ENCODE measurements at regions not wholly inside any gene's neighbourhood (a gene's known extent, or its start where the extent isn't known, plus 50 kb on each side); places are given as distances from the start of the nearest gene placed in this dataset.
"Not testable (repeated sequence)": the region's sequence is repeated elsewhere in the genome, so short reads cannot be mapped to it uniquely, and the experiment has no call there.

DNA sequence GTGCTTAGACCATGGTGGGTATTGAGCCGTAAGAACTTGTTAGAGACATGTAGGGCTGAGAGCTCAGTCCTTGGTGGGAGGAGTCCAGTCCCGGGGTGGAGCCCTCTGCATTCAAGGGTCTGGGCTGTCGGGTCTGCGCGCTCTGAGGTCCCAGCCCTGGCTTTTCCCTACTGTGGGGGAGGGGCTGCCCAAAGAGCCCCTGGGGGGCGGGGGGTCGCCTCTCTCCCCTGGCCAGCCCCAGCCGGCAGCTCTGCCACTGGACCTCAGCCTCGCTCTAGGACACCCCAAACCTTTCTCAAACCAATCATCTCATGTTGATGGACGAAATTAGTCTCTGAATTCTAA lies 1006.4 kb downstream of the BRD1 start:
- no peaks in the 10 kb centered on the region for H3K4me1 Mint-ChIP-seq (ENCODE audit: low read depth)
- TF ChIP-seq, protein P1, sequence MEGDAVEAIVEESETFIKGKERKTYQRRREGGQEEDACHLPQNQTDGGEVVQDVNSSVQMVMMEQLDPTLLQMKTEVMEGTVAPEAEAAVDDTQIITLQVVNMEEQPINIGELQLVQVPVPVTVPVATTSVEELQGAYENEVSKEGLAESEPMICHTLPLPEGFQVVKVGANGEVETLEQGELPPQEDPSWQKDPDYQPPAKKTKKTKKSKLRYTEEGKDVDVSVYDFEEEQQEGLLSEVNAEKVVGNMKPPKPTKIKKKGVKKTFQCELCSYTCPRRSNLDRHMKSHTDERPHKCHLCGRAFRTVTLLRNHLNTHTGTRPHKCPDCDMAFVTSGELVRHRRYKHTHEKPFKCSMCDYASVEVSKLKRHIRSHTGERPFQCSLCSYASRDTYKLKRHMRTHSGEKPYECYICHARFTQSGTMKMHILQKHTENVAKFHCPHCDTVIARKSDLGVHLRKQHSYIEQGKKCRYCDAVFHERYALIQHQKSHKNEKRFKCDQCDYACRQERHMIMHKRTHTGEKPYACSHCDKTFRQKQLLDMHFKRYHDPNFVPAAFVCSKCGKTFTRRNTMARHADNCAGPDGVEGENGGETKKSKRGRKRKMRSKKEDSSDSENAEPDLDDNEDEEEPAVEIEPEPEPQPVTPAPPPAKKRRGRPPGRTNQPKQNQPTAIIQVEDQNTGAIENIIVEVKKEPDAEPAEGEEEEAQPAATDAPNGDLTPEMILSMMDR (IDR thresholded peaks at IDR 0.05), result no peak
- no peak overlapping the region for H3K27ac Mint-ChIP-seq
- H3K36me3 Mint-ChIP-seq (ENCODE audit: low read depth), result peaks cover 26% of the 10 kb centered on the region
- H3K4me3 Mint-ChIP-seq, result no peak overlapping the region
- no peaks in the 10 kb centered on the region; the same call in 1 of the 2 replicates for H3K27me3 Mint-ChIP-seq (ENCODE audit: insufficient read depth)
- peaks cover 81% of the 10 kb centered on the region for H3K9me3 Mint-ChIP-seq
- DNase-seq, result no peak

DNA sequence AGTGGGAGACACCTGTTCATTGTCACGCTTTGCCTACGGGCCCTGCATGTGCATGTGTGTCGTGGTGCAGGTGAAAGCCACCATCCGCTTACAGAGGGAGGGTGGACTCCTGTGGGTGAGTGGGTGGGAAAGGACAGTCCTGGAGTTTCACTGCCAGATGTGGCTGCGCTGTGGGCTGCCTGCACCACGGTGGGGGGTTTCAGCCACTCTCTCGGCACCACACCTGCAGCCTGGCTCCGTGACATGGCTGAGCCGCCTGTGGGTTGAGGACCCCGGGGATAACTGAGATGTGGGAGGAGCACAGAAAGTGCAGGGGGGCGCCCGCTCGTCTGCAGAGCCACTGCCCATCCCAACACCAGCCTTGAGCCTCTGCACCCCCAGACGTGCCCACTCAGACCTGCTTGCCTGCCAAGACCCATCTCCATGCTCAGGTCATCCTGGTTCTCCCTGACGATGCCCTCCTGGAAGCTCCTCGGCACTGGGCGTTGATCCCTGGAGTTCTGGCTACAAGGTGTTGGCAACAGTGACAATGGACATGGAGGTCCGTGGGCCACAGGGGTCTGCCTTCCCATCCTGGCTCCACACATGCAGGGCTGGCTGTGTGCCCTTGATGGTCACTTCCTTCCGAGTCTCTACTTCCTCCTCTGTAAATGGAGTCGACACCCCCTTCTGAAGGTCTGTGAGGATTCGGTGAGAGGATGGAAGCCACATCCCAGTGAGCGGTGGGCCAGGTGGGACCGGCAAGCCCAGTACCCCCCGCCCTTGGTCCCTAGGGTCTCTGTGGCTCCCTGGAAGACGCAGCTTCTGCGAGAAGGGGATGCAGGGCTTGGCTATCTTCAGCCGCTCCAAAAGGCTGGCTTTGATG lies 1007.0 kb downstream of the BRD1 start:
- Mint-ChIP-seq H3K36me3 (ENCODE audit: low read depth) (peaks cover 26% of the 10 kb centered on the region), H3K4me1 (ENCODE audit: low read depth) (no peaks in the 10 kb centered on the region), H3K27me3 (ENCODE audit: insufficient read depth) (no peaks in the 10 kb centered on the region; the same call in 1 of the 2 replicates), H3K27ac (no peak overlapping the region), H3K9me3 (peaks cover 81% of the 10 kb centered on the region), H3K4me3 (no peak overlapping the region)
- DNase-seq, result no peak
- TF ChIP-seq, protein P1 (IDR thresholded peaks at IDR 0.05), result no peak

DNA sequence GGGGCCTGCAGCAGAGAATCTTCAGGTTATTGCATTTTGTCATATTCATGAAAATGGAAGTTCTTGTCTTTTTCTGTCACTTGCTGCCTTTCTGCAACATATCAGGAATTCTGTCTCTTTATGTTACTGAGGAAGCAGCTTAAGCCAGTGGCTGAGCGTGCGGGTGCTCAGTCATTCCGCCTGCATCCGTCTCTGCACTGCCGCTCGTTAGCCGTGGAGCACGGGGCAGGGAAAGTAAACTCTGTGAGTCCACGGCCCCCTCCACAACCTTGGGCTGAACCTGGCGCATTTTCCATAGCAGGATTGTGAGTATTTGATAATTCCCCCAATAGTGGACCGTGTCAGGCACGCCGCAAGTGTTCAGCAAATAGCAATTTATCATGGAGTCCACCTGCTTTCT lies 1007.7 kb downstream of the BRD1 start:
- peaks cover 80% of the 10 kb centered on the region for H3K9me3 Mint-ChIP-seq
- H3K27me3 Mint-ChIP-seq (ENCODE audit: insufficient read depth), result no peaks in the 10 kb centered on the region; the same call in 1 of the 2 replicates
- no peak overlapping the region for H3K27ac Mint-ChIP-seq
- no peak for DNase-seq
- H3K4me1 Mint-ChIP-seq (ENCODE audit: low read depth), result no peaks in the 10 kb centered on the region
- H3K4me3 Mint-ChIP-seq, result no peak overlapping the region
- TF ChIP-seq, protein P1 (IDR thresholded peaks at IDR 0.05), result no peak
- peaks cover 26% of the 10 kb centered on the region for H3K36me3 Mint-ChIP-seq (ENCODE audit: low read depth)

DNA sequence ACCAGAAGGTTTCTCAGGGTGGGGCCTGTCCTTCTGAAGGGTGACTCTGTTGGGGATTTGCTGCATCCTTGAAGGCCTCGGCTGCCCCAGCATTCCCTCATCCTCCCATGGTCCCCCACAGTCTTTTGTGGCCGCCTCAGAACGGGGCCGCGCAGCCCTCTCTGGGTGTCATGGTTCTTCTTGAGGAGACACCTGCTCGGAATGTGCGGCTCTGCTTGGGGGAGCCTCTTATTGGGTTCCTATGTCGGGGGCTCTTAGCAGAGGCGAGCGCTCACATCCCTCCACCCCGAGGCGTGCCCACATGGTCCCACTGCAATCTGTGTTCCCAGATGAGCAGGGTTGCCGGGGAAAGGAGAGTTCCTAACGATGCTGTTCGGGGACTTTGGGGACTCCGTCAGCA lies 1008.4 kb downstream of the BRD1 start:
- no peak overlapping the region for H3K27ac Mint-ChIP-seq
- peaks cover 20% of the 10 kb centered on the region; the same call in 1 of the 2 replicates for H3K36me3 Mint-ChIP-seq (ENCODE audit: low read depth)
- no peak for DNase-seq
- H3K27me3 Mint-ChIP-seq (ENCODE audit: insufficient read depth), result no peaks in the 10 kb centered on the region; the same call in 1 of the 2 replicates
- H3K9me3 Mint-ChIP-seq, result peaks cover 80% of the 10 kb centered on the region
- H3K4me1 Mint-ChIP-seq (ENCODE audit: low read depth), result no peaks in the 10 kb centered on the region
- no peak overlapping the region for H3K4me3 Mint-ChIP-seq
- TF ChIP-seq, protein P1 (IDR thresholded peaks at IDR 0.05), result no peak

DNA sequence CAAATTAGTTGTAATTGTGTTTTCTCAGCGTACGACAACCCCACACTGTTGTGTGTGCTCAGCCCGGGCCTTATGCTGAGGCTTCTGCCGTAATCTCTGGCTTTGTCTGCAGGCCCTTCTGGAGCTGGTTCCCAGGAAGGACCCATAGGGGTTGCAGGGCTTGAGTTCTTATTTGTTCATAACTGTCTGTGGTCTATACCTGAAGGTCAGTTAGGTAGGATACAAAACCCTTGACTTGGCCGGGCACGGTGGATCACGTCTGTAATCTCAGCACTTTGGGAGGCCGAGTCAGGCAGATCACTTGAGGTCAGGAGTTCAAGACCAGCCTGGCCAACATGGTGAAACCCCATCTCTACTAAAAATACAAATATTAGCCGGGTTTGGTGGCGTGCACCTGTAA lies 1010.2 kb downstream of the BRD1 start:
- Mint-ChIP-seq H3K36me3 (ENCODE audit: low read depth) (peaks cover 12% of the 10 kb centered on the region; the same call in 1 of the 2 replicates), H3K9me3 (peaks cover 81% of the 10 kb centered on the region)
- H3K27ac Mint-ChIP-seq; DNase-seq; H3K4me1 Mint-ChIP-seq (ENCODE audit: low read depth); H3K27me3 Mint-ChIP-seq (ENCODE audit: insufficient read depth); H3K4me3 Mint-ChIP-seq: not testable (repeated sequence)

DNA sequence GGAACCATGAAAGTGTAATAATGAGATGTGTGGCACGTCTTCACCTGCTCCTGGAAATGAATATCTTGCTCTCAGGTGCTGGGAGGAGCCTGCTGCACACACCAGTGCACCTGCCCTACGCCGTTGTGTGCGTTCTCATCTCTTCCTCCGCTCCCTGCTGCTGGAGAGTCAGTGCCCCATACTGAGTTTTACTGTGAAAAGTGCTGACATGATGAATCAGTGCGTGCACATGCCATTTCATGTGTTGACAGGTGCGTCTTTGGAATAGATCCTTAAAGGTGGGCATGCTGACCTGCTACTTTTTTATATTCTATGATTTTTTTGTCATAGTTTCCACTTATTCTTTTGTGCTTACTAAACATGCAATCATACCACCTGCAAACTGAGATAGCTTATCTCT lies 1015.8 kb downstream of the BRD1 start:
- Mint-ChIP-seq H3K36me3 (ENCODE audit: low read depth) (no peaks in the 10 kb centered on the region), H3K27me3 (ENCODE audit: insufficient read depth) (no peaks in the 10 kb centered on the region), H3K4me1 (ENCODE audit: low read depth) (no peaks in the 10 kb centered on the region), H3K27ac (no peak overlapping the region), H3K9me3 (peaks cover 71% of the 10 kb centered on the region), H3K4me3 (no peak overlapping the region)
- DNase-seq, result no peak
- TF ChIP-seq, protein P1 (IDR thresholded peaks at IDR 0.05), result no peak
